A549 (cell line): ENCODE measurements at regions not wholly inside any gene's neighbourhood (a gene's known extent, or its start where the extent isn't known, plus 50 kb on each side); places are given as distances from the start of the nearest gene placed in this dataset.

Experiments
- CTCF ChIP-seq: fragments of >200 bp; sonication (Bioruptor Twin); formaldehyde crosslinking; IDR thresholded peaks from 3 replicates; pipeline ENCODE4 v1.5.1; 2016
- EP300 ChIP-seq, 2 experiments: fragments of >200 bp; sonication (Bioruptor Twin); formaldehyde crosslinking; IDR thresholded peaks; 2 replicates in 1 of 2; 3 replicates in 1 of 2; pipeline ENCODE4 v1.6.1; 2016 to 2017
- FOSL2 ChIP-seq, 2 experiments: fragments of 450-650 bp in 1 of 2; fragments of >200 bp in 1 of 2; sonication (Bioruptor Twin) in 1 of 2; formaldehyde crosslinking; IDR thresholded peaks; 2 replicates each; pipeline versions ENCODE4 v1.5.0 to v1.6.1; 2016 to 2020; ENCODE audit warnings: mild to moderate bottlenecking in 1 of 2, moderate library complexity in 1 of 2
- HMGXB4 ChIP-seq: fragments of 250-450 bp; sonication (Bioruptor Pico); IDR thresholded peaks from 2 replicates; pipeline ENCODE4 v1.5.0; 2021; ENCODE audit warnings: mild to moderate bottlenecking, moderate library complexity, borderline replicate concordance
- MAX ChIP-seq: IDR thresholded peaks from 2 replicates; pipeline ENCODE4 v1.6.1; 2012
- MAZ ChIP-seq: fragments of 150-350 bp; IDR thresholded peaks from 2 replicates; pipeline ENCODE4 v1.6.1; 2014; ENCODE audit warnings: antibody characterized with exemption, low read depth, low read length, borderline replicate concordance
- PBX3 ChIP-seq: IDR thresholded peaks from 2 replicates; pipeline ENCODE4 v1.6.1; 2012
- POLR2A ChIP-seq: IDR thresholded peaks from 2 replicates; pipeline ENCODE4 v1.6.1; 2012; ENCODE audit warnings: mild to moderate bottlenecking, low read length
- POLR2AphosphoS2 ChIP-seq: conservative IDR thresholded peaks from 2 replicates; pipeline ENCODE4 v1.6.1; 2012; ENCODE audit warnings: low read length, improper control_type of control experiment, inconsistent platforms
- RAD21 ChIP-seq, 2 experiments: fragments of >200 bp in 1 of 2; sonication (Bioruptor Twin) in 1 of 2; formaldehyde crosslinking in 1 of 2; IDR thresholded peaks in 1 of 2; conservative IDR thresholded peaks in 1 of 2; 2 replicates in 1 of 2; 3 replicates in 1 of 2; pipeline ENCODE4 v1.6.1; 2012 to 2018; ENCODE audit warnings: inconsistent platforms in 1 of 2
- REST ChIP-seq: fragments of 200-600 bp; sonication (generic); IDR thresholded peaks from 2 replicates; pipeline ENCODE4 v1.6.1; 2016; ENCODE audit warnings: antibody characterized with exemption, mild to moderate bottlenecking, moderate library complexity
- RNF2 ChIP-seq: fragments of 200-600 bp; sonication (generic); IDR thresholded peaks from 2 replicates; pipeline ENCODE4 v1.6.1; 2016; ENCODE audit warnings: low read depth, mild to moderate bottlenecking, antibody characterized with exemption, moderate library complexity, borderline replicate concordance
- SMC3 ChIP-seq: fragments of >200 bp; sonication (Bioruptor Twin); formaldehyde crosslinking; IDR thresholded peaks from 3 replicates; pipeline ENCODE4 v1.6.1; 2018; ENCODE audit warnings: inconsistent platforms

- TF ChIP-seq REST = no peak
- TF ChIP-seq CTCF = no peak
- TF ChIP-seq POLR2A = no peak
- TF ChIP-seq PBX3 = no peak
- no peak for TF ChIP-seq RAD21 (conservative IDR thresholded peaks at IDR 0.05 in 1 of 2, IDR thresholded peaks at IDR 0.05 in 1 of 2)
- no peak for TF ChIP-seq SMC3
- TF ChIP-seq MAX = no peak
- no peak for TF ChIP-seq EP300 (IDR thresholded peaks at IDR 0.05)
- no peak for TF ChIP-seq FOSL2 (IDR thresholded peaks at IDR 0.05)
- TF ChIP-seq FOSL2 (CRISPR knock-in tag; IDR thresholded peaks at IDR 0.05) = 0 out of 2 replicates have a peak, but pooled peaks have one; percentile 9
- TF ChIP-seq RNF2 = no peak
- no peak for TF ChIP-seq MAZ
- no peak for TF ChIP-seq HMGXB4
- no peak for TF ChIP-seq POLR2AphosphoS2
These were observed 57.9 kb upstream of the PNMA1 start for GRCh38 chr14:73771848-73772638.
